Neural progenitor cell (in vitro differentiated cells): ENCODE measurements at regions not wholly inside any gene's neighbourhood (a gene's known extent, or its start where the extent isn't known, plus 50 kb on each side); places are given as distances from the start of the nearest gene placed in this dataset.

Experiments
- DNase-seq: peaks from one replicate; pipeline ENCODE4 v3.0.0-alpha.2; 2016; ENCODE audit warnings: low spot score
- H2AFZ ChIP-seq: fragments of 200-600 bp; sonication (generic); replicated peaks from 2 replicates; pipeline ENCODE4 v1.6.1; 2016; ENCODE audit warnings: antibody characterized with exemption
- H3F3A ChIP-seq: fragments of 200-600 bp; sonication (generic); 2 replicates; pipeline ENCODE4 v1.6.1; 2016; ENCODE audit warnings: antibody characterized with exemption, low read depth
- H3K27ac ChIP-seq: fragments of 200-600 bp; sonication (generic); 2 replicates; pipeline ENCODE4 v1.5.1; 2016; ENCODE audit warnings: mild to moderate bottlenecking
- H3K27me3 ChIP-seq: fragments of 200-600 bp; sonication (generic); 2 replicates; pipeline ENCODE4 v1.6.1; 2016; ENCODE audit warnings: mild to moderate bottlenecking, moderate library complexity
- H3K36me3 ChIP-seq: fragments of 200-600 bp; sonication (generic); 2 replicates; pipeline ENCODE4 v1.5.1; 2016
- H3K4me1 ChIP-seq: fragments of 200-600 bp; sonication (generic); 2 replicates; pipeline ENCODE4 v1.6.1; 2016; ENCODE audit warnings: mixed run types
- H3K4me2 ChIP-seq: fragments of 200-600 bp; sonication (generic); 2 replicates; pipeline ENCODE4 v1.6.1; 2016
- H3K4me3 ChIP-seq: fragments of 200-600 bp; sonication (generic); 2 replicates; pipeline ENCODE4 v1.5.1; 2016
- H3K79me2 ChIP-seq: fragments of 200-600 bp; sonication (generic); 2 replicates; pipeline ENCODE4 v1.6.1; 2016; ENCODE audit warnings: low read depth
- H3K9ac ChIP-seq: fragments of 200-600 bp; sonication (generic); 2 replicates; pipeline ENCODE4 v1.6.1; 2016
- H3K9me3 ChIP-seq: fragments of 200-600 bp; sonication (generic); 2 replicates; pipeline ENCODE4 v1.5.1; 2016; ENCODE audit warnings: low read depth
- H4K20me1 ChIP-seq: fragments of 200-600 bp; sonication (generic); 2 replicates; pipeline ENCODE4 v1.6.1; 2016; ENCODE audit warnings: low read depth
- H3K27ac Mint-ChIP-seq: 3 replicates; pipeline ENCODE4 v1.8.0; 2021; ENCODE audit warnings: mixed read lengths
- H3K27me3 Mint-ChIP-seq: 2 replicates; pipeline ENCODE4 v1.8.0; 2022; ENCODE audit warnings: low read depth, mild to moderate bottlenecking, inconsistent platforms, moderate library complexity, mixed read lengths; ENCODE audit not compliant: insufficient read depth
- H3K36me3 Mint-ChIP-seq: 3 replicates; pipeline ENCODE4 v1.8.0; 2021; ENCODE audit warnings: mixed read lengths
- H3K4me1 Mint-ChIP-seq: 3 replicates; pipeline ENCODE4 v1.8.0; 2021; ENCODE audit warnings: mixed read lengths
- H3K4me3 Mint-ChIP-seq: 3 replicates; pipeline ENCODE4 v1.8.0; 2021; ENCODE audit warnings: mild to moderate bottlenecking, moderate library complexity, mixed read lengths
- H3K9me3 Mint-ChIP-seq: 3 replicates; pipeline ENCODE4 v1.8.0; 2020; ENCODE audit warnings: mixed read lengths
- CTCF ChIP-seq: fragments of 200-600 bp; sonication (generic); IDR thresholded peaks from 2 replicates; pipeline ENCODE4 v1.5.1; 2017; ENCODE audit warnings: antibody characterized with exemption, mild to moderate bottlenecking
- EZH2 ChIP-seq: fragments of 200-600 bp; sonication (generic); IDR thresholded peaks from 2 replicates; pipeline ENCODE4 v1.6.1; 2017; ENCODE audit warnings: antibody characterized with exemption, mild to moderate bottlenecking, moderate library complexity
- EZH2phosphoT487 ChIP-seq: fragments of 200-600 bp; sonication (generic); IDR thresholded peaks from 2 replicates; pipeline ENCODE4 v1.6.1; 2017; ENCODE audit warnings: antibody characterized with exemption

DNA sequence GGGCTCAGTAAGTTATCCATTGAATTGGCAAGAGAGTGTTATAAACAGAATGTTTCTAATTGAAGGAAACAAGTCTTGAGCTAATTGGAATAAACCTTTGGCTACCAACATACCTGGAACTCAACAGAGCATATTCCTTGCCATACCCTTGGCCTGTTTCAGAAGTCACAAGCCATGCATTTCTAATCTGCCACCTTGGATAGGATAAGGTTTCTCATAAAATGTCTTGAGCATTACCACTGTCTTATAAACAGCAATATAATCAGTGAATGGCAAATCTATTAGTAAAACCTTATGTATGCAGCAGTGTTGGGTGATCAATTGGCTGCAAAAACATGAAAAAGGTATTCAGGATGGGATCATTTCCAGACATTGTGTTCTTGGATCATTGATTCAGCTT is 765.2 kb upstream of the SEL1L start:
- Histone ChIP-seq H3K9ac (no peak overlapping the region), H3K36me3 (no peaks in the 10 kb centered on the region), H3K4me2 (no peak overlapping the region), H3K79me2 (no peaks in the 10 kb centered on the region), H3K27ac (no peak overlapping the region), H2AFZ (no peak overlapping the region), H3K4me3 (no peak overlapping the region), H4K20me1 (no peaks in the 10 kb centered on the region), H3K9me3 (no peaks in the 10 kb centered on the region), H3K4me1 (no peaks in the 10 kb centered on the region), H3K27me3 (no peaks in the 10 kb centered on the region), H3F3A (no peaks in the 10 kb centered on the region)
- H3K4me3 Mint-ChIP-seq = no peak overlapping the region
- H3K36me3 Mint-ChIP-seq = no peaks in the 10 kb centered on the region
- no peak overlapping the region for H3K27ac Mint-ChIP-seq
- H3K9me3 Mint-ChIP-seq = no peaks in the 10 kb centered on the region
- no peaks in the 10 kb centered on the region for H3K27me3 Mint-ChIP-seq
- TF ChIP-seq EZH2 (no peak), EZH2phosphoT487 (no peak), CTCF (no peak)
- H3K4me1 Mint-ChIP-seq = no peaks in the 10 kb centered on the region
- DNase-seq = no peak

DNA sequence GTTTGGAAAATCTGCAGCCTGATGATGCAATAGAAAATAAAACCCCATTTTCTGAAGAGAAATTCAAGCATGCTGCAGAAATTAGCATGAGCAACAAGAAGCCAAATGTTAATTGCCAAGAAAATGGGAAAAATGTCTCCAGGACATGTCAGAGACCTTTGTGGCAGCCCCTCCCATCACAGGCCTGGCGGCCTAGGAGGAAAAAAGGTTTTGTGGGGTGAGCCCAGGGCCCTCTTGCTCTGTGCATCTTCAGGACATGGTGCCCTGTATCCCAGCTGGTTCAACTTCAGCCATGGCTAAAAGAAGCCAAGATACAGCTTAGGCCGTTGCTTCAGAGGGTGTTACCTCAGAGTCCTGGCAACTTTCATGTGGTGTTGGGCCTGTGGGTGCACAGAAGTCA is 775.5 kb upstream of the SEL1L start:
- H3K9me3 Mint-ChIP-seq = peaks cover 19% of the 10 kb centered on the region
- no peak overlapping the region for H3K4me3 Mint-ChIP-seq
- H3K27me3 Mint-ChIP-seq = no peaks in the 10 kb centered on the region
- Histone ChIP-seq H3K36me3 (no peaks in the 10 kb centered on the region), H3K9ac (no peak overlapping the region), H3K4me1 (no peaks in the 10 kb centered on the region), H3K9me3 (no peaks in the 10 kb centered on the region), H3K27me3 (no peaks in the 10 kb centered on the region), H2AFZ (no peak overlapping the region), H3K4me3 (no peak overlapping the region), H3K27ac (no peak overlapping the region), H4K20me1 (no peaks in the 10 kb centered on the region), H3F3A (no peaks in the 10 kb centered on the region), H3K79me2 (no peaks in the 10 kb centered on the region), H3K4me2 (no peak overlapping the region)
- no peak overlapping the region for H3K27ac Mint-ChIP-seq
- no peak for DNase-seq
- H3K4me1 Mint-ChIP-seq = peaks cover 3% of the 10 kb centered on the region
- no peak for TF ChIP-seq CTCF
- TF ChIP-seq EZH2phosphoT487 = no peak
- TF ChIP-seq EZH2 = no peak
- H3K36me3 Mint-ChIP-seq = peaks cover 2% of the 10 kb centered on the region

- no peaks in the 10 kb centered on the region for H3K79me2 ChIP-seq
- H3K4me3 Mint-ChIP-seq = no peak overlapping the region
- no peak for TF ChIP-seq CTCF
- no peak for TF ChIP-seq EZH2
- no peak for TF ChIP-seq EZH2phosphoT487
- H3K27ac ChIP-seq = no peak overlapping the region
- H3K4me1 Mint-ChIP-seq = peaks cover 3% of the 10 kb centered on the region
- H3K36me3 Mint-ChIP-seq = peaks cover under 1% of the 10 kb centered on the region
- no peaks in the 10 kb centered on the region for H3K4me1 ChIP-seq
- no peaks in the 10 kb centered on the region for H3K27me3 Mint-ChIP-seq
- no peak for DNase-seq
- no peak overlapping the region for H3K9ac ChIP-seq
- H3F3A ChIP-seq = no peaks in the 10 kb centered on the region
- H3K27me3 ChIP-seq = no peaks in the 10 kb centered on the region
- no peak overlapping the region for H3K4me3 ChIP-seq
- H3K9me3 ChIP-seq = no peaks in the 10 kb centered on the region
- H3K36me3 ChIP-seq = no peaks in the 10 kb centered on the region
- H3K4me2 ChIP-seq = no peak overlapping the region
- peaks cover 12% of the 10 kb centered on the region for H3K9me3 Mint-ChIP-seq
- H3K27ac Mint-ChIP-seq = no peak overlapping the region
- no peaks in the 10 kb centered on the region for H4K20me1 ChIP-seq
- no peak overlapping the region for H2AFZ ChIP-seq
These were observed 780.2 kb upstream of the SEL1L start for GRCh38 chr14:82313889-82314288.

DNA sequence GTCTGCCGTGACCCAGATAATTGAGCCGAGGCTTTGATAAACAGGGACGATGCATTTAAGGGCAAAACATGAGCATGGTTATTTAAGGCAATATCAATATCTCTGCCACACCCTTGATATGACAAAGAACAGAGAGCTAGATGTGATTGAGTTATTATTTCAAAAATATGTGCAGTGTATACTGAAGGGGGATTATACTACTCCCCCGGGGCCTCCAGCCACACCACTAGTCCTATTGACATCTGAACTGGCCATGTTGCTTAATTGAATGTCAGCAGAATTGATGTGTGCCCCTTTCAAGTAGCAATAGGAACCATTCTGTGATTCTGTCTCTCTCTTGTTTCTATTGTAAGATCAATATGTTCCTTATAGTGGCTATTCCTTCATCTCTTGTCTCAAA is 794.8 kb upstream of the SEL1L start:
- peaks cover 2% of the 10 kb centered on the region for H3K27me3 Mint-ChIP-seq

More for the DNA sequence above, 794.8 kb upstream of the SEL1L start:
- H3K4me1 ChIP-seq = no peaks in the 10 kb centered on the region
- no peak overlapping the region for H2AFZ ChIP-seq
- peaks cover 13% of the 10 kb centered on the region for H3K9me3 Mint-ChIP-seq
- no peak for TF ChIP-seq EZH2phosphoT487
- TF ChIP-seq CTCF = no peak
- no peak for TF ChIP-seq EZH2
- no peaks in the 10 kb centered on the region for H3K27me3 ChIP-seq
- DNase-seq = no peak
- no peak overlapping the region for H3K27ac ChIP-seq
- H3K79me2 ChIP-seq = no peaks in the 10 kb centered on the region
- H3K27ac Mint-ChIP-seq = no peak overlapping the region
- H3K9me3 ChIP-seq = no peaks in the 10 kb centered on the region
- H3K9ac ChIP-seq = no peak overlapping the region
- H3K4me1 Mint-ChIP-seq = no peaks in the 10 kb centered on the region
- H3K4me2 ChIP-seq = no peak overlapping the region
- H4K20me1 ChIP-seq = no peaks in the 10 kb centered on the region
- no peaks in the 10 kb centered on the region for H3F3A ChIP-seq
- no peaks in the 10 kb centered on the region for H3K36me3 ChIP-seq
- no peak overlapping the region for H3K4me3 ChIP-seq
- no peaks in the 10 kb centered on the region for H3K36me3 Mint-ChIP-seq
- no peak overlapping the region for H3K4me3 Mint-ChIP-seq
